GM19395 (cell line): ENCODE measurements at regions not wholly inside any gene's neighbourhood (a gene's known extent, or its start where the extent isn't known, plus 50 kb on each side); places are given as distances from the start of the nearest gene placed in this dataset.
"Not testable (repeated sequence)": the region's sequence is repeated elsewhere in the genome, so short reads cannot be mapped to it uniquely, and the experiment has no call there.

ENCODE experiments used
- ATAC-seq: cut with Tn5 transposase; IDR thresholded peaks from one replicate; pipeline ENCODE4 v1.9.1; 2021; ENCODE audit warnings: mild to moderate bottlenecking, moderate library complexity; ENCODE audit not compliant: unreplicated experiment

- ATAC-seq = no peak
These were observed 194.3 kb upstream of the SOX21 start for GRCh38 chr13:94906605-94907004.

- no peak for ATAC-seq
These were observed 190.5 kb upstream of the SOX21 start for GRCh38 chr13:94902722-94903407.

GRCh38 chr13:94901070-94901469, 188.7 kb upstream of the SOX21 start:
- no peak for ATAC-seq

- no peak for ATAC-seq
These were observed 184.5 kb upstream of the SOX21 start for GRCh38 chr13:94896719-94897317.

- no peak for ATAC-seq
These were observed 183.9 kb upstream of the SOX21 start for GRCh38 chr13:94896238-94896637.

GRCh38 chr13:94886191-94886590, 173.8 kb upstream of the SOX21 start:
- no peak for ATAC-seq

GRCh38 chr13:94880463-94880862, 168.1 kb upstream of the SOX21 start:
- no peak for ATAC-seq

- ATAC-seq = no peak
These were observed 166.3 kb upstream of the SOX21 start for GRCh38 chr13:94878602-94879165.

- no peak for ATAC-seq
These were observed 152.1 kb upstream of the SOX21 start for GRCh38 chr13:94864474-94864873.

- peak; percentile 86 for ATAC-seq
These were observed 148.6 kb upstream of the SOX21 start for GRCh38 chr13:94860981-94861407.

- no peak for ATAC-seq
These were observed 147.5 kb upstream of the SOX21 start for GRCh38 chr13:94859811-94860210.

- no peak for ATAC-seq
These were observed 146.9 kb upstream of the SOX21 start for GRCh38 chr13:94859278-94859691.

- no peak for ATAC-seq
These were observed 146.5 kb upstream of the SOX21 start for GRCh38 chr13:94858856-94859255.

- ATAC-seq = no peak
These were observed 142.3 kb upstream of the SOX21 start for GRCh38 chr13:94854688-94855087.

- ATAC-seq = no peak
These were observed 139.2 kb upstream of the SOX21 start for GRCh38 chr13:94851576-94851975.

GRCh38 chr13:94849254-94849653, 136.9 kb upstream of the SOX21 start:
- no peak for ATAC-seq

- no peak for ATAC-seq
These were observed 130.6 kb upstream of the SOX21 start for GRCh38 chr13:94842901-94843300.

- not testable (repeated sequence) for ATAC-seq
These were observed 124.7 kb upstream of the SOX21 start for GRCh38 chr13:94837056-94837455.

- ATAC-seq = no peak
These were observed 117.6 kb upstream of the SOX21 start for GRCh38 chr13:94829837-94830365.

- ATAC-seq = no peak
These were observed 117.0 kb upstream of the SOX21 start for GRCh38 chr13:94829185-94829836.

GRCh38 chr13:94827566-94827965, 115.2 kb upstream of the SOX21 start:
- ATAC-seq = no peak

- no peak for ATAC-seq
These were observed 113.2 kb upstream of the SOX21 start for GRCh38 chr13:94825507-94825906.
